ENCODE measurements at regions not wholly inside any gene's neighbourhood (a gene's known extent, or its start where the extent isn't known, plus 50 kb on each side); places are given as distances from the start of the nearest gene placed in this dataset.

GRCh38 chr20:61126369-61127195, 125.5 kb upstream of the CDH4 start:
- no peak for DNase-seq (ENCODE audit: low read depth)
- TF ChIP-seq CTCF (IDR thresholded peaks at IDR 0.05; ENCODE audit: insufficient read depth, low read depth, low read length), result no peak
- H3K4me3 ChIP-seq (ENCODE audit: low read depth, low read length), result no peak overlapping the region

GRCh38 chr20:61127311-61128039, 124.6 kb upstream of the CDH4 start:
- DNase-seq (ENCODE audit: low read depth), result peak; percentile 18
- TF ChIP-seq CTCF (IDR thresholded peaks at IDR 0.05; ENCODE audit: insufficient read depth, low read depth, low read length), result no peak
- H3K4me3 ChIP-seq (ENCODE audit: low read depth, low read length), result no peak overlapping the region

- H3K4me3 ChIP-seq (ENCODE audit: low read depth, low read length), result no peak overlapping the region
- TF ChIP-seq CTCF (IDR thresholded peaks at IDR 0.05; ENCODE audit: insufficient read depth, low read depth, low read length), result no peak
- DNase-seq (ENCODE audit: low read depth), result no peak
Observed at GRCh38 chr20:61128701-61129269, 123.3 kb upstream of the CDH4 start.

GRCh38 chr20:61129311-61129710, 122.8 kb upstream of the CDH4 start:
- no peak for TF ChIP-seq CTCF (IDR thresholded peaks at IDR 0.05; ENCODE audit: insufficient read depth, low read depth, low read length)
- no peak overlapping the region for H3K4me3 ChIP-seq (ENCODE audit: low read depth, low read length)
- DNase-seq (ENCODE audit: low read depth), result no peak

GRCh38 chr20:61130156-61130555, 121.9 kb upstream of the CDH4 start:
- TF ChIP-seq CTCF (IDR thresholded peaks at IDR 0.05; ENCODE audit: insufficient read depth, low read depth, low read length), result no peak
- H3K4me3 ChIP-seq (ENCODE audit: low read depth, low read length), result no peak overlapping the region
- no peak for DNase-seq (ENCODE audit: low read depth)

- TF ChIP-seq CTCF (IDR thresholded peaks at IDR 0.05; ENCODE audit: insufficient read depth, low read depth, low read length), result no peak
- H3K4me3 ChIP-seq (ENCODE audit: low read depth, low read length), result no peak overlapping the region
- DNase-seq (ENCODE audit: low read depth), result no peak
Observed at GRCh38 chr20:61131944-61132343, 120.1 kb upstream of the CDH4 start.
